Caco-2 (cell line): ENCODE measurements at regions not wholly inside any gene's neighbourhood (a gene's known extent, or its start where the extent isn't known, plus 50 kb on each side); places are given as distances from the start of the nearest gene placed in this dataset.
A peak's percentile ranks its signal among the peaks of the same experiment; 100 is the strongest.

Source experiments
- BruUV-seq: library from RNA; stranded (reverse); fragments of 400-500 nt; replicated peaks from 2 replicates; lab custom pipeline; 2021; lab: Mats Ljungman, UMichigan
- CTCF ChIA-PET: fragments of 300-600 bp; sonication (Branson Sonifier 250); formaldehyde crosslinking; loops from one replicate; lab custom pipeline; 2022; ENCODE audit warnings: antibody characterized with exemption; lab: Charles Lee
- POLR2A ChIA-PET: fragments of 300-600 bp; sonication (Branson Sonifier 250); formaldehyde crosslinking; loops from one replicate; lab custom pipeline; 2022; ENCODE audit warnings: antibody characterized with exemption; lab: Charles Lee
- DNase-seq, 2 experiments: peaks; one replicate each; pipeline versions ENCODE4 v3.0.0 to v3.0.0-alpha.2; 2020 to 2022
- H3K27me3 ChIP-seq: replicated peaks from 2 replicates; pipeline ENCODE4 v1.6.0; 2011; ENCODE audit warnings: low read length; ENCODE audit not compliant: control insufficient read depth, insufficient read depth
- H3K36me3 ChIP-seq: 2 replicates; pipeline ENCODE4 v1.5.1; 2011; ENCODE audit warnings: low read length; ENCODE audit not compliant: control insufficient read depth, insufficient read depth
- H3K4me1 ChIP-seq: fragments of 250-450 bp; sonication (Bioruptor Pico); 2 replicates; pipeline ENCODE4 v1.5.1; 2020; ENCODE audit warnings: mild to moderate bottlenecking
- H3K4me3 ChIP-seq: 2 replicates; pipeline ENCODE4 v1.5.1; 2011; ENCODE audit warnings: low read depth, mild to moderate bottlenecking, control low read depth, low read length
- H3K9me3 ChIP-seq: fragments of 250-450 bp; sonication (Bioruptor Pico); 2 replicates; pipeline ENCODE4 v1.5.1; 2020; ENCODE audit warnings: mild to moderate bottlenecking, moderate library complexity
- H3K27ac Mint-ChIP-seq: one replicate; pipeline ENCODE4 v1.8.0; 2022; ENCODE audit warnings: mixed read lengths; ENCODE audit not compliant: unreplicated experiment
- H3K27me3 Mint-ChIP-seq: one replicate; pipeline ENCODE4 v1.8.0; 2022; ENCODE audit warnings: mixed read lengths; ENCODE audit not compliant: insufficient read depth, unreplicated experiment
- H3K36me3 Mint-ChIP-seq: one replicate; pipeline ENCODE4 v1.8.0; 2022; ENCODE audit warnings: mild to moderate bottlenecking, mixed read lengths; ENCODE audit not compliant: insufficient read depth, unreplicated experiment
- H3K4me1 Mint-ChIP-seq: one replicate; pipeline ENCODE4 v1.8.0; 2022; ENCODE audit warnings: low read depth, mixed read lengths; ENCODE audit not compliant: unreplicated experiment
- H3K4me3 Mint-ChIP-seq: one replicate; pipeline ENCODE4 v1.8.0; 2022; ENCODE audit warnings: mild to moderate bottlenecking, moderate library complexity, mixed read lengths; ENCODE audit not compliant: unreplicated experiment
- H3K9me3 Mint-ChIP-seq: one replicate; pipeline ENCODE4 v1.8.0; 2022; ENCODE audit warnings: mixed read lengths; ENCODE audit not compliant: unreplicated experiment
- intact Hi-C: fragments of 100-400 bp; cut with micrococcal nuclease; formaldehyde crosslinking; loops from one replicate; pipeline ENCODE4 v1.10.0; 2022; ENCODE audit not compliant: unreplicated experiment
- TF ChIP-seq, protein P1 (sequence below), 2 experiments: fragments of 200-600 bp in 1 of 2; IDR thresholded peaks; 1 replicate in 1 of 2; 2 replicates in 1 of 2; pipeline versions ENCODE4 v1.5.1 to v1.8.0; 2011 to 2022; ENCODE audit warnings: antibody characterized with exemption in 1 of 2, control low read depth in 1 of 2, inconsistent platforms in 1 of 2, low read depth in 1 of 2, low read length in 1 of 2, mild to moderate bottlenecking in 1 of 2, moderate library complexity in 1 of 2; ENCODE audit not compliant: insufficient read depth in 1 of 2, severe bottlenecking in 1 of 2, unreplicated experiment in 1 of 2

DNA sequence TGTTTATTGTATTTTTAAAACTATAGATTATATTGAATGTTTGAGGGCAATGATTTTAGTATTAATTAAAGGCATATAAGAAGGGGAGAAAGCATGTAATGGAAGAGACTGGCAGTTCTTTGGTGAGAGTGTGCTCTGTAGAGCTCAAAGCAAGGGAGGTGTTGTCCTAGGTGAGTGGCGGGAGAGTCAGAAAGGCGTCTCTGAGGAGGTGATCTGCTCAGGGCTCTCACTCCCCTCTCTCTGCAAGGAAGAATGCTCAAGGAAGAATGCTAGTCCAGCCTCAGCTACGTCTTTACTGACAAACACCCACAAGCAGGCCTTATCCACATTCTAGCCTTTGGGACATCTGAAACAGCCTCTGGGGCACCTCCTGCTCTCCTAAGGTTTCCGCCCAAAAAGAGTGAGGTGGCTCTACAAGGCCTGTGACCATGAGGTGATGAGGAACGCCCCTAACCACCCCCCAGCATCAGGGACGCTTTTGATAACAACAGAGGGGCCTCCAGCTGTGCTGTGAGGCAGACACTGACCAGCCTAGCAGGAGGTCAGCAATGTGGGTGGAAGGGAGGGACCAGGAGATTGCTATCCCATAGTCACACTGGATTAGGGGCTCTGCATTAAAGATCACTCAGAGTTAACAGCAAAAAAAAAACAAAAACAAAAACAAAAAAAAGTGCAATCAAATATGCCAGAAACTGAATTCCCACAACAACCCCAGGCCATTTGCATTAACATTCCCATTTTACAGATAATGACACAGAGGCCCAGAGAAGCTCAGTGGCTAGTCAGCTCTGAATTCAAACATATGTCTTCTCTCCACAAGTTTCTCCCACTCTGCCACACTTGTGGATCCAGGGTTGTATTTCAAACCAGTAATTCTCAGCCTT lies 202.2 kb upstream of the CTNNB1 start:
- Mint-ChIP-seq H3K4me1 (peaks cover 14% of the 10 kb centered on the region), H3K9me3 (no peaks in the 10 kb centered on the region), H3K4me3 (no peak overlapping the region), H3K27ac (peak overlapping the region; percentile 56), H3K36me3 (no peaks in the 10 kb centered on the region), H3K27me3 (no peaks in the 10 kb centered on the region)
- TF ChIP-seq, protein P1, sequence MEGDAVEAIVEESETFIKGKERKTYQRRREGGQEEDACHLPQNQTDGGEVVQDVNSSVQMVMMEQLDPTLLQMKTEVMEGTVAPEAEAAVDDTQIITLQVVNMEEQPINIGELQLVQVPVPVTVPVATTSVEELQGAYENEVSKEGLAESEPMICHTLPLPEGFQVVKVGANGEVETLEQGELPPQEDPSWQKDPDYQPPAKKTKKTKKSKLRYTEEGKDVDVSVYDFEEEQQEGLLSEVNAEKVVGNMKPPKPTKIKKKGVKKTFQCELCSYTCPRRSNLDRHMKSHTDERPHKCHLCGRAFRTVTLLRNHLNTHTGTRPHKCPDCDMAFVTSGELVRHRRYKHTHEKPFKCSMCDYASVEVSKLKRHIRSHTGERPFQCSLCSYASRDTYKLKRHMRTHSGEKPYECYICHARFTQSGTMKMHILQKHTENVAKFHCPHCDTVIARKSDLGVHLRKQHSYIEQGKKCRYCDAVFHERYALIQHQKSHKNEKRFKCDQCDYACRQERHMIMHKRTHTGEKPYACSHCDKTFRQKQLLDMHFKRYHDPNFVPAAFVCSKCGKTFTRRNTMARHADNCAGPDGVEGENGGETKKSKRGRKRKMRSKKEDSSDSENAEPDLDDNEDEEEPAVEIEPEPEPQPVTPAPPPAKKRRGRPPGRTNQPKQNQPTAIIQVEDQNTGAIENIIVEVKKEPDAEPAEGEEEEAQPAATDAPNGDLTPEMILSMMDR (IDR thresholded peaks at IDR 0.05; ENCODE audit: insufficient read depth in 1 of 2, low read depth in 1 of 2, low read length in 1 of 2, severe bottlenecking in 1 of 2, unreplicated experiment in 1 of 2) = no peak
- peak in 1 of 2 experiments; percentile 41 for DNase-seq
- intact Hi-C loops = loop anchor here (2.0 kb wide), 1 partner anchor 58 kb away; no protein-coding TSS in a partner anchor
- ChIA-PET CTCF (interaction anchor here (0.5 kb wide), 1 partner anchor 16 kb away, joined by 3 read pairs; no protein-coding TSS in a partner anchor), POLR2A (no interaction called here)
- Histone ChIP-seq H3K4me1 (peaks cover 18% of the 10 kb centered on the region), H3K36me3 (no peaks in the 10 kb centered on the region), H3K27me3 (no peaks in the 10 kb centered on the region), H3K4me3 (no peak overlapping the region), H3K9me3 (no peaks in the 10 kb centered on the region)
- BruUV-seq = no TSS peak

DNA sequence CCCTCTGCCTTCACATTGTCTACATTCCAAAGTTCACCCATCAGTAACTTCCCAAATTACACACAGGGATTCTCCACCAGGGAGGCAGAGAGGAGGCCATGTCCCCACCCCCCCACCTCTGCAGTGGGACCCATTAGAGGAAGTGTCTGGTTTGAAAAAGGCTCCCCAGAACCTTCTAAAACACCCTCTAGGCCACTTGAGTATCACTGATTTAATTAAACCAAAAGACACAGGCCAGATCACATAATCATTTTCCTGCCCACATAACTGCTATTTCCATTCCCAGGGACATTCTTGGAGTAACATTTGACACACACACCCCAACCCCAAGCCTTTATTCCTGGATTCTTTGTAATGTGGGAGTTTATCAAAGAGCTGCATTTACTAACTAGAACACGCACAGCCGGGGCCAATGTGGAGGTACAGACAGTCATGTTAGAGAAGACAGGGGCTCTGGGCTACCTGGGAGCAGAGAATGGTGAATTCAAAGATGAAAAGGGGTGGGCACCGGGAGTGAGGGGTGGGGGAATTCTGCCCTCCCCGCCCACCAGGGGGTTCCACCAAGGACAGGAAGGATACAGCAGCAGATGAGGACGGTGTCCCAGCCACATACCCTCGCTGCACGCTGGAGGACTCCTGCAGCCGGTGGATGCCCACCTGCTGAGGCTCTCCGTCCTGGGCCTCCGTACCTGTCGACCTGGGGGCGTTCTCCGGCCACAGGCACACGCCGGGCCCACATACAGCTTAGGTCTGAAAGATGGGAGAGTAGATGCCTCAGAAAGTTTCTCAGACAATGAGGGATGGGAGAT lies 201.4 kb upstream of the CTNNB1 start:
- Mint-ChIP-seq H3K4me3 (no peak overlapping the region), H3K27ac (peak overlapping the region; percentile 56), H3K4me1 (peaks cover 19% of the 10 kb centered on the region), H3K27me3 (no peaks in the 10 kb centered on the region), H3K9me3 (no peaks in the 10 kb centered on the region), H3K36me3 (no peaks in the 10 kb centered on the region)
- intact Hi-C loops = loop anchor here (2.0 kb wide), 1 partner anchor 59 kb away; no protein-coding TSS in a partner anchor
- CTCF ChIA-PET = no interaction called here
- no peaks in the 10 kb centered on the region for H3K36me3 ChIP-seq
- BruUV-seq = no TSS peak
- no peak for DNase-seq
- POLR2A ChIA-PET = no interaction called here
- H3K27me3 ChIP-seq = no peaks in the 10 kb centered on the region
- no peaks in the 10 kb centered on the region for H3K9me3 ChIP-seq
- TF ChIP-seq, protein P1 (IDR thresholded peaks at IDR 0.05; ENCODE audit: insufficient read depth in 1 of 2, low read depth in 1 of 2, low read length in 1 of 2, severe bottlenecking in 1 of 2, unreplicated experiment in 1 of 2) = no peak
- no peak overlapping the region for H3K4me3 ChIP-seq
- peaks cover 18% of the 10 kb centered on the region for H3K4me1 ChIP-seq

DNA sequence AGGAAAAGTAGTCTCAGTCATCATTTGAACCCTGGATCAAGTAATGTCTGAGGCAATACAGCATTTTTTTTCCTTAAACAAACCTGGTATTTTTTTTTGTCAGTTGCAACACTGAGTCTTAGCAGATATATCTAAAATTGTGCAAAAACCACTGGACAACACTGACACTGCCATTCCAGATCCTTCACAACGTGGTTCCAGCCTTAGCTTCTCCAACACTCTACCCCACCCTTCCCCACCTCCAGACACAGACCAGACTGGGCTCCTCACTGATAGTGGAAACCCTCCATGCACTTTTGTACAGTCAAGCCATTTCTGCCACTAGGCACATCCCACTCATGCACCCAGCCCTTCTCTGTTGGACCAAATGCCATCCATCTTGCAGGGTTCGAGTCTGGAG lies 199.6 kb upstream of the CTNNB1 start:
- intact Hi-C loops = no loop called here
- Mint-ChIP-seq H3K36me3 (no peaks in the 10 kb centered on the region), H3K27me3 (no peaks in the 10 kb centered on the region), H3K27ac (no peak overlapping the region), H3K4me3 (no peak overlapping the region), H3K4me1 (peaks cover 19% of the 10 kb centered on the region), H3K9me3 (no peaks in the 10 kb centered on the region)
- DNase-seq = no peak
- ChIA-PET POLR2A (no interaction called here), CTCF (no interaction called here)
- Histone ChIP-seq H3K4me1 (peaks cover 18% of the 10 kb centered on the region), H3K27me3 (no peaks in the 10 kb centered on the region), H3K9me3 (no peaks in the 10 kb centered on the region), H3K36me3 (no peaks in the 10 kb centered on the region), H3K4me3 (no peak overlapping the region)
- BruUV-seq = no TSS peak
- TF ChIP-seq, protein P1 (IDR thresholded peaks at IDR 0.05; ENCODE audit: insufficient read depth in 1 of 2, low read depth in 1 of 2, low read length in 1 of 2, severe bottlenecking in 1 of 2, unreplicated experiment in 1 of 2) = no peak
